ENCODE measurements at regions not wholly inside any gene's neighbourhood (a gene's known extent, or its start where the extent isn't known, plus 50 kb on each side); places are given as distances from the start of the nearest gene placed in this dataset.

GRCh38 chr13:106689906-106690305 is 122.0 kb upstream of the ARGLU1 start:
- no peaks in the 10 kb centered on the region for H3K9me3 Mint-ChIP-seq
- no peaks in the 10 kb centered on the region for H3K27me3 Mint-ChIP-seq (ENCODE audit: low read depth)
- peaks cover 37% of the 10 kb centered on the region for H3K4me1 Mint-ChIP-seq
- TF ChIP-seq CTCF (IDR thresholded peaks at IDR 0.05; ENCODE audit: unreplicated experiment), result no peak
- H3K27ac Mint-ChIP-seq, result no peak overlapping the region
- no peak for DNase-seq (ENCODE audit: low spot score in 2 of 2, unreplicated experiment in 2 of 2)
- no peaks in the 10 kb centered on the region for H3K36me3 Mint-ChIP-seq
- H3K4me3 Mint-ChIP-seq, result no peak overlapping the region

GRCh38 chr13:106688940-106689339 is 121.0 kb upstream of the ARGLU1 start:
- Mint-ChIP-seq H3K27me3 (ENCODE audit: low read depth) (no peaks in the 10 kb centered on the region), H3K27ac (no peak overlapping the region), H3K4me3 (no peak overlapping the region), H3K9me3 (no peaks in the 10 kb centered on the region), H3K36me3 (no peaks in the 10 kb centered on the region), H3K4me1 (peaks cover 42% of the 10 kb centered on the region)
- no peak for DNase-seq (ENCODE audit: low spot score in 2 of 2, unreplicated experiment in 2 of 2)
- TF ChIP-seq CTCF (IDR thresholded peaks at IDR 0.05; ENCODE audit: unreplicated experiment), result no peak

GRCh38 chr13:106686163-106686562 is 118.2 kb upstream of the ARGLU1 start:
- no peak overlapping the region for H3K27ac Mint-ChIP-seq
- H3K9me3 Mint-ChIP-seq, result no peaks in the 10 kb centered on the region
- no peaks in the 10 kb centered on the region for H3K36me3 Mint-ChIP-seq
- no peak for DNase-seq (ENCODE audit: low spot score in 2 of 2, unreplicated experiment in 2 of 2)
- H3K4me1 Mint-ChIP-seq, result peaks cover 46% of the 10 kb centered on the region
- TF ChIP-seq CTCF (IDR thresholded peaks at IDR 0.05; ENCODE audit: unreplicated experiment), result no peak
- no peak overlapping the region for H3K4me3 Mint-ChIP-seq
- no peaks in the 10 kb centered on the region for H3K27me3 Mint-ChIP-seq (ENCODE audit: low read depth)

- H3K4me1 Mint-ChIP-seq, result peaks cover 48% of the 10 kb centered on the region
- no peak overlapping the region for H3K27ac Mint-ChIP-seq
These were observed 117.2 kb upstream of the ARGLU1 start for GRCh38 chr13:106685143-106685542.

GRCh38 chr13:106683918-106684317 is 116.0 kb upstream of the ARGLU1 start:
- Mint-ChIP-seq H3K9me3 (no peaks in the 10 kb centered on the region), H3K36me3 (no peaks in the 10 kb centered on the region), H3K4me1 (peaks cover 49% of the 10 kb centered on the region), H3K27ac (no peak overlapping the region), H3K27me3 (ENCODE audit: low read depth) (no peaks in the 10 kb centered on the region), H3K4me3 (no peak overlapping the region)
- TF ChIP-seq CTCF (IDR thresholded peaks at IDR 0.05; ENCODE audit: unreplicated experiment), result no peak
- no peak for DNase-seq (ENCODE audit: low spot score in 2 of 2, unreplicated experiment in 2 of 2)

More at GRCh38 chr13:106685143-106685542, 117.2 kb upstream of the ARGLU1 start:
- H3K36me3 Mint-ChIP-seq, result no peaks in the 10 kb centered on the region
- H3K9me3 Mint-ChIP-seq, result no peaks in the 10 kb centered on the region
- no peak for DNase-seq (ENCODE audit: low spot score in 2 of 2, unreplicated experiment in 2 of 2)
- no peak for TF ChIP-seq CTCF (IDR thresholded peaks at IDR 0.05; ENCODE audit: unreplicated experiment)
- H3K4me3 Mint-ChIP-seq, result no peak overlapping the region
- no peaks in the 10 kb centered on the region for H3K27me3 Mint-ChIP-seq (ENCODE audit: low read depth)

- no peaks in the 10 kb centered on the region for H3K27me3 Mint-ChIP-seq (ENCODE audit: low read depth)
- DNase-seq (ENCODE audit: low spot score in 2 of 2, unreplicated experiment in 2 of 2), result no peak
- peaks cover 55% of the 10 kb centered on the region for H3K4me1 Mint-ChIP-seq
- no peak overlapping the region for H3K4me3 Mint-ChIP-seq
- no peak for TF ChIP-seq CTCF (IDR thresholded peaks at IDR 0.05; ENCODE audit: unreplicated experiment)
- no peaks in the 10 kb centered on the region for H3K9me3 Mint-ChIP-seq
- H3K36me3 Mint-ChIP-seq, result no peaks in the 10 kb centered on the region
- no peak overlapping the region for H3K27ac Mint-ChIP-seq
These were observed 115.2 kb upstream of the ARGLU1 start for GRCh38 chr13:106683179-106683578.
